Inflammatory macrophage treated with lipopolysaccharide for 4 hours (primary cell): ENCODE measurements at regions not wholly inside any gene's neighbourhood (a gene's known extent, or its start where the extent isn't known, plus 50 kb on each side); places are given as distances from the start of the nearest gene placed in this dataset.

Experiments
- DNase-seq: peaks from one replicate; pipeline ENCODE4 v3.0.0-alpha.2; 2020

DNA sequence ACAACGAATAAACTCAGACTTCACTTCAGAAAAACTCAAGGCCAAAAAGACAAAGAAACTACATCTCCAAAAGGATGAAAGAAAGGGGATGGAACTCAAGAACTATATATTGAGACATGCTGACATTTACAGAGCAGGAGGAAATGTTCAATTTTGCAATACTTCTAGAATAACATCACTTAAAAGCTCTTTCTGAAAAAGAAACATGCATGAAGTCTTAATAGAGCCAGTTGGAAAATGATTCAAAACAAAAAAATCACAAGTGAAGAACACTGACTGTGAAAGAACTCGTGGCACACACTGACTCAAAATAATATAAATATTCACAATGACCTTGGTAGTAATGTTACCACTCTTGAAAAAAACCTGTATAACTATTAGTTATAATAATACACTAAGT lies 267.8 kb upstream of the NREP start:
- peak; percentile 39 for DNase-seq

DNA sequence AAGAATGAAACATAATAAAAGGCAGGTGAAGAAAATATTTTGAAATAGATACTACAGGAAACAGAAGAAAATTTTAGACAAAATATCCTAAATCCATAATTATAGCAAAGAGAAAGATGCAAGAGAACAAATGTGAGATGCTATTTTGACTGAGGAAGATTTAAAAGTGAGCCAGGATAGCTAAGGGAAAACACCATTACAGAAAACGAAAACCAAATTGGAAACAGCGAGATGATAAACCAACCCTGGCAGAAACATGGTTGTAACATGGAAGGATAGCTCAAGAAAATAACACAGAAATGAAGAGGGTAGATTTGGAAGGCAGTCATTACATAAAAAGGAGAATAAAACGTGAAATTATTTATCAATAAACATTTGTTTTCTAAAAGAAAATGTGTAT lies 267.2 kb upstream of the NREP start:
- no peak for DNase-seq

DNA sequence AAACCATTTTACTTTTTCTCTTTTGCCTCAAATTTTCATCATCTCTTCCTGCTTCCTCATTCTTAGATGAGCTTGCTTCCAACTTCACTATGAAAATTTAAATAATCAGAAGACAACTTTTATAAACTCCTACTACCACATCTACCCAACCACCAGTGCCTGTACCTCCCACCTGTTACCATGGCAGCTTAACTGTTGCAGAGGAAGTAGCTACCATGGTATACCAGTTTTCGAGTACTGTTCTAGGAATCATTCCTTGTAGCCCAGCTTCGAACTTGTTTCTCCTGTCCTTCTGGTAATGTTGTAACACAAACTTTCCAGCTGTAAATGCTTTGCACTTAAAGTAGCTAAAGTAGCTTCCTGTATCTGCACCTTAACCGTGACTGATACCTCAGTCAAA lies 266.8 kb upstream of the NREP start:
- DNase-seq: no peak

DNA sequence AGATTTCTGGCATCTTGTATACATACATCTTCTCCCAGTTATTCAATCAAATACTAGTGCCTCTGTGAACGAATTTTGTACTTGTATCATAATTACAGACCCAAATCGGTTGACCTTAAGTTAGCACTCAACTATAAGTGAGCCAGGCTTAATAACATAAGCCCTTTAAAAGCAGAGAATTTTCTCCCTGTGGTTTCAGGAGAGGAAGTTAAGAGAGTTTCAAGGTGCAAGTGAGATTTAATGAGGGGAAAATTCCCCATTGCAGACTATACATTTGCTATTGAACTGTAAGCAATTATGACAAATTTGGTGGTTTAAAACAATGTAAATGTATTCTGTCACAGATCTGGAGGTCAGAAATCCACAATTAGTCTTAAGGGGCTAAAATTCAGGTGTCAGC lies 261.9 kb upstream of the NREP start:
- DNase-seq: no peak

DNA sequence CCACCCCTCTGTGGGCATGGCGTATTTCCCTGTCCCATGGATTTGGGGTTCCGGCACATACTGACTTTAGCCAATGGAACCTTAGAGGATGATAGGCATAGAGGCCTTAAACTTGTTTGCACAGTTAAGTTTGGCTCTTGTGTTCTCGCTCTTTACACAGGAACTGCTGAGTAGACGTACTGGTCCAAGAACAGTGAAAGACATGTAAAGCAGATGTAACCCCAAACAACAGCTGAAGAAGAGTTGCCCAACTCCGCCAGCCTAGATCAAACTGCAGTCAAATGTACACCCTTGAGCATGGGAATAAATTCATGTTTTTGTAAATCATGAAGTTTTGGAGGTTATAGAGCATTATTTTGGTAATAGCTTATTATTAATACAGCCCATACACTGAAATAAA lies 260.0 kb upstream of the NREP start:
- no peak for DNase-seq

DNA sequence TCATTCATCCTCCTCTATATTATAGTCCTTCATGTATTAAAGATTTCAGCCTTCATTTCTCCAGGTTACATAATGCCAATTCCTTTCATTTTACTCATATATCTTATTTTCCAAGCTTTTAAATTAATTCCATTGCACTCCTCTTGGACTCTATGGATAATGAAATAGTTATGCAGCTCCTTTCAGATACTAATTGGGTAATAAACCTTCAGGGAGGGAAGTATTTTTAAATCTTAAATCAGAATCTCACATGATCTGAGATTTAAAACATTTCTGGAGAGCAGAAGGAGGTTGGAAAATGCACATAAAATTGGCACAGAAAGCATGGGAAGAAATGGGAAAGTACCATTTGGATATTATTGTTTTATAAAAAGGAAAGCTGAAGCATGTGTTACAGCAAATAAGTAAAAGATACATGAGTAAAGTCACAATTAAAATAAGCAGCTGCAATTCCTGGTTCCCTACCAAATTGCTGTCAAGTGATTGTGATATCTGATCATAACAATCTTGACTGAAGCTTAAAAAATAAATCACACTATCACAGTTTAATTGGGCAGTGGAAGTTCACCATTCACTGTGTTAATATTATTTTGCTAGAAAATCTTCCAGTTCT lies 257.9 kb upstream of the NREP start:
- no peak for DNase-seq

DNA sequence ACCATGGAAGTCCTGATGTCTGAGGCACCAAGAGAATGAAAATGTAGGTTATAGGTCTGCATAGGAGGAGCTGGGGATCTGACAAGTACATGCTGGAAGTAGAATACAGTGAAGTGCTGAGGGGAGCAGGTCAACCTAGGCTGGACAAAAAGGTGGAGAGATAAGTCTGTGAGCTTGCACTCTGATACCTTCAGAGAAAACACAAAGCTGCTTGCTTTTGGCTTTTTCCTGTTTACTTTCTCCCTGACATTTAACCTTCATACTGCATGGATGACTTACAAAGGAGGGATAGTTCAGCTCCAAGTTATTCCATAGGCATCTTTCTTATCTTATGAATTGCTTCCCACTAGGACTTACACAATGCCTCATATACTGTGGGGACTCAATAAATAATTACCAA lies 256.7 kb upstream of the NREP start:
- DNase-seq: no peak

DNA sequence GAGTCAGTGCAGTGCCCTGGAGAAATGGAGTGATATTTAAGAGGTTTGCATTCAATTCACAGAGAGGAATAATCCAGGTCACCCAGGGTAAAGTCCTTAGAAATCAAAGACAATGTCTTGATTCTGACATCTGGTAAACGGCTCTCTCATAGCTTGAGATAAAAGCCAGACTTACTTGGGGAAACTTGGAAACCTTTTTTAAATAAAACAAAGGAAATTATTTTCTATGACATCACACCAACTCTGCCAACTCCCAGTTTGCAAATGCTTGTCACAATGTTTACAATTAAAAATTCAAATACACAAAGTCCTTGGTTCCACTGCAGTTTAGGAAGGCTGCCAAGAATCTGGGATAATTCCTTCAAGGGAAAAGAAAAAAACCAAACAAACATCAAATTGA lies 255.1 kb upstream of the NREP start:
- no peak for DNase-seq

DNA sequence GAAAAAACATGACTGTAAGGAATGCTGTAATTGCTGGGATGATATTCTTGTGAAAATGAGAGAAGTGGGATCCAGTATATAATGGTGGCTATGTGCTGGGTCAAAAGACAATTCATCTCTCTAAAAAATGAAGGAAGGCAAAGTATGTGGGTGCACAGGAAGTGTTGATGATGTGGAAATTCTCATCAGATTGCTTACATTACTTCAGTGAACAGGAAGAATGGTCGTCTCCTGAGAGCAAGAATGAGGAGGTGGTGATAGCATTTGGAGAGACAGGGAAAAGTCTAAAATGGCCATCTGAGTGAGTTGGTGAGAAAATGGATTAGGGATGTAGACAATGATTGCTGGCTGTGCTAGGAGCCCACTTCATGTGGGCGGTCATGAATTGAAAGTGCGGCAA lies 253.5 kb upstream of the NREP start:
- peak; percentile 26 for DNase-seq

DNA sequence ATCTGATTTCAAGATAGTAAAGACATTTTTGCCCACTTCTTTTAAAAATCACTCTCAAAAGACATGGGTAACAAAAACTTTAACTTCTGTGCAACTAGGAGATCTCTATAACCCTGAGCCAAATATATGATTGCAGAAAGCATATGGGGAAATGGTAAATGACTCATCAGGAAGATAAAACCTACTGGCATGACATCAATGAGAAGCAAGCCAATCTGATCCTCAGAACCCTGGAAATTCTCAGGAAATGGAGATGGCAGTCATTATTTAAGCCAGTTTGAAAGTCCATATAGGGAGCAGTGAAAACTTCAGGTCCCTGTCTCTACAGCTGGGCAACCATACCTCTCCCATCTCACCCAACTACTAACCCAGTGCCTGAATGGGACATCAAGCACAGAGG lies 249.7 kb upstream of the NREP start:
- peak; percentile 38 for DNase-seq

DNA sequence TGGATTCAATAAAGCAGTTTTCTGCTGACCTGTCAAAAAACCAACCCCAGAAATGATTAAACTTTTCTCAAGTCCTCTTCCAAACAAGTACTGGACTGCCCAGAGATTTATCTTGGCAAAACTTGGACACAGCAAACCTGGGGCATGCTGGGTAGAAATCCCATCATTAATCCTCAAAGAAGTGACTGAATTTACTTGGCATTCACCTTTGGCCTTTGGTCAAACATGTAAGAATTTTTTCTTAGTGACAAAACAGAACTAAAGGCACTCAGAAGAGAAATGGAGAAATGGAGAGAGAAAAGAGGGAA lies 248.6 kb upstream of the NREP start:
- DNase-seq: no peak

DNA sequence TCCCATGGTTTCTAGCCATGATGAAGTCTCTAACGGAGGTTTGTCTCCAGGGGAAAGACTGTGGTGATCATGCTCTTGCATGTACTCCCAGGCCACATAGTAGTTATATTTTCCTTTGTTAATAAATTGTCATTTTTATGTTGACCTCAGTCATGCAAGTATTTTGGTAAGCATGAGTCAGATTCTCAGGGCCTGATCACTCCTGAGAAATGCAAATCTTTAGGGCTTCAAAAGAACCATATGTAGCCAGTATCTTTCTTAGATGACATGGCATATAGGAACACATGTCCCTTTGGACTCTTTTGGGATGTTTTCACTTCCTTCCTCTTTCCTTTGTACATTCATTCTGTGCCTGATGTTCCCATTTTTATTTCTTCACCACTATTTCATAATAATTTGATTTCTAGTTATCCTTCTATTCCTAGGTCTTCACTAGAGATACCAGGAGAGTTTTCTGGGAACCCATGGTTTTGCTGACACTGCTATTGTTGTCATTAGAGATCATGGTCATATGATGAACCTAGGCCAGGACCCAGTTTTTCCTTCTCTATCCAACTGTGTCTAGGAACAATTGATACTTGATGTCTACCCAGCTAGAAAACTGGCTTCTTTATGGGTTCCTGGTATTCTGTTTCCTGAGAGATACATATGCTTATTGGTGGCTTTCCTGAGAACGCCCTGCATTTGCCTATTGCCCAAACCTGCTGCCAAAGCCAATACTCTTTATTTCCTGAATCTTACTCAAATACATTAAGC lies 248.1 kb upstream of the NREP start:
- peak; percentile 62 for DNase-seq

DNA sequence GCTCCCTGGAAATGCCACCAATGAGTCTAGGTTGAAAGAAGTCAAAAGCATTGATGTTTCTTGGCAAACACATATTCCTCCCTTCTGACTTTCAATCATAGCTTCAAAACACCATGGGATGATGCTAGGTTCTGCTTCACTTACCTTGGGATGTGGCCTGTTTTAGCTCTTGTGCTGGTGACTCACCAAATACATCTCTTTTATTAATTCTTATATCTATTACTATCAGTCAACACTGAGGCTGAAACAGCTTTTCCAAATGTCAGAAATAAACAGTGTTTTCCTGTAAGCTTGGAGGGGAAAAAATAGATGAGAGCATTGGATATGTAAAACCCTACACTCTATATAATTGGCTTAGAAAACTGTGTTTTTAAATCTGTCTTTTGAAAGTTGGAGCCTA lies 245.4 kb upstream of the NREP start:
- no peak for DNase-seq

DNA sequence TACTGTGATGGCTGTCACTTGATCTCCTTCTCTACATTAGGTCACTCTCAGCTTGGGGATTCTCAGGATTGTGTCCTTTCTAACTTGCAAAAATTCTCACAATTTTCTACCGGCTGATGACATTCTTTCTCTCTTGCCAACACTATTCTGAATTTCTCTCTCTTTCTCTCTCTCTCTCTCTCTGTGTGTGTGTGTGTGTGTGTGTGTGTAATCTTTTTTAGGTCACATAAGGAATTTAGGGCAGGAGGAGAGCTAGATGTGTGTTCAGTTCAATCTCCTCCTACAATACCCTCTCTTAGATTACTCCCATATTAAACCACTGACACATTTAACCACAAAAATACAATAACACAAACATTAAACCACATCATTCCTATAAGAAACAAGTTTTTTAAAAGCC lies 242.3 kb upstream of the NREP start:
- no peak for DNase-seq

DNA sequence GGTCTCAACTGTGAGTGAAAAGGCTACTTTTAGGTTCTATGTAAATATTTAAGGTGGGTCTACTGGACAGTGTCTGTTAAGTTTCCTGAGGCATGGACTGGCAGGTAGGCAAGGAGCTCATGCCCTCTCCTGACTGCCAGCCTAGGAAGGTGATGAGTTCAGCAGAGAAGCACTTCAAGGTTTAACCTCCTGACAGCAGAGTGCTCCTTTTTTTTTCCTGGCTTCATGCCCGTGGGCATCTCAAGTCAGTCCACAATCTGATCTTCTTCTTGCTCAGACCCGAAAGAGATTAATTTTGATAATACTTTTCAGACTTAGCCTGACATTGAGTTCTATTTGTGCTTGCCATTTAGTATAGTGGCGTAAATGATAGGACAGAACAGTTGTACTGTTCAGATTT lies 241.9 kb upstream of the NREP start:
- DNase-seq: no peak

DNA sequence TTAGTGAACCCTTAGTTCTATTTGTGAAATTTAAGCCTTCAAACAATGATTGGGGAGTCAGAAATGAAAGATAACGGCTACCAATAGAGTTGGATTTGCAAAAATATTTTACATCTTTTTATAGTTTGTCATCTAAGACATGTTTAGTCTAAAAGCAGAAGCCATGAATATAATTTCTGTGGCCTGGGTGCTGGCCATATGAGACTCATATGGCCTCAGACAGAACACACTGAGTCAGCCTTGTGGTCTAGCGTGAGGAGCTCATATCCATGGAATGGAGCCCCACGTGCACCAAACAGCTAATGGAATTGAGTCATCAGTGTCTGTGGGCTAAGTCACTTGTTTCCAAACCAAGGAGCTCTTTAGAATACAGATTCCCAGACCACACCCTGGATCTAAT lies 240.7 kb upstream of the NREP start:
- DNase-seq: peak; percentile 81

DNA sequence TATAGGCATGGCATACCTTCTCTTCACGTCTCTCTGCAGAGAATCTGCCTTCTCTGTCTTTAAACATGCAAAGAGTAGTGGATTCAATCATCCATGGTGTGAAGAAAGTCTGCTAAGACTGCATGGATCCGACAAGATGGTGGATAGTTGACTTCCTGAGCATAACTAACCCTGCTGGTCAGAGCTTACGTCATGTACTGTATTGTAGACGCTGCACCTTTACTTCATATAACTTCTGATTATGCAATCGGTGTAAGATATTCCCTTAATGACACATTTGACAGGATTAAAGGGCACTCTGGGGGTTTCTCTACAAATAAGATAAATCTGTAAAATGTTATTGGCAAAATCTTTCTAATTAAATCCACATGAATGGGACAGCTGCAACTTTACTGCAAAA lies 240.3 kb upstream of the NREP start:
- DNase-seq: no peak

DNA sequence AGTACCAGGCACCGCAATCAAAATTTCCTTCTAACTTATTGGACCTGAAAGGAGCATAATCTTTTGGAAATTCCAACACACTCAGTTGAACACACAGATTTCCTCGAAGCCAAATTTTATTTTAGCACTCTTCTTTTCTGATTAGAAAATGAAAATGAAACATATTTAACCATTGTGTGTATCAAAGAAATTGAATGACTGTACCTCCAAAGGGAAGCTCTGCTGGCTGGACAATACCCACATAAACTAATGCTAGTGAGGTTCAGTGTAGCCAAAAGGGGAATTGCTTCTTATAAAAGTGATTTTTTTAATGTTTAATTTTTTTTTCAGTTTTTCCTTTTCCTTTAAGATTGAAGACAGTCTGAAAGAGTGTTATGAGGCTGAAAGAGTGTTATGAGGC lies 239.6 kb upstream of the NREP start:
- peak; percentile 21 for DNase-seq

DNA sequence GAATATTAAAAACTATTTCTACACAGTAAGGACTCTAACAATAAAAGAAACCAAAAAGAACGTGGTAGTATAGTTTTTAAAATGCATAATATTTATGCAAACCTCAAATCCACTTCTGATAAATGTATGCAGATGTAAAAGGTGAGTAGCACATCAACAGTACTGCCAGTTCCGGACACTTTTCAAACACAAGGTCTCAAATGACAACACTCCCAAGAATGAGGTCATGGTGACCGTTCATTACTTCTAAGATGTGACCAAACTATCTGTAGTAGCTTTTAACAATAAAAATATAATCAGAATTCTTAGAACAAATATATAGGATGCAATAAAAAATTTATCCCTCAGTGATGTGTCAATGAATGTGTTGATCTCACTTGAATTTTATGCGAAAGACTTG lies 238.7 kb upstream of the NREP start:
- no peak for DNase-seq

DNA sequence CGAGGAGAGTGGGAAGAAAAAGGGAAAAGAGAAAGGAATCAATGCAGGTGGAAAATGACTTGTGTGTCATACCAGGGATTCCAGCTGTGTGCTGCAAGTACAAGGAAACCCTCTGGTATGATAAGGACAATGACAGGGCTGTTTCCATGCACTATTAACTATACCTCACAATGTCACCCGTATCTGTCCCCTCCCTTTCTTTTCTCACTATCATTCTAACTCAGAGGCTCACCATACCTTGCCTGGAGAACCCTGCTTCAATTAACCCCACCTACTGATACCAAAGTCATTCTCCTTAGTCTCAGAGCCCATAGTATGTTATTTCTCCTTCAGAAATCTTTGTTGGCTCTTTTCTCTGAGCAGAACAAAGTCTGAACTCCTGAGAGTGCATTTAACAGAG lies 236.2 kb upstream of the NREP start:
- DNase-seq: no peak

DNA sequence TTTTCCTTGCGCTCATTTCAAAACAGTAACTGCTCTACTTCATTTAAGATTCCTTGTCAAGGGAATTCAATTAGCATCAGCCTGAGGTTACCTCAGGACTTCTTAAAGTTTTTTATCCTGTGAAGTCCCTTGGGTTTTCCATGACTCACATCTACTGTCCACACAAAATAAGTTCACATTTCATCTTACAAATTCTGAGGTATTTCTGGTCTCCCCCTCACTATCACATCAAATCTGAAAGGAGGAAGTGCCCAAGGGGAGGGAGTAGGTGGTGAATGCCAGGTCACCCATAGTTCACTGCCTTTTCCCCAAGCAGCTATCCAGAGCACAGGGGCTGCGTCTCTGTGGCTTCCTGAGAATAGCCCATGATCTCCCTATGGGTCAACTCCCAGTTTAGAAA lies 227.1 kb upstream of the NREP start:
- peak; percentile 77 for DNase-seq

DNA sequence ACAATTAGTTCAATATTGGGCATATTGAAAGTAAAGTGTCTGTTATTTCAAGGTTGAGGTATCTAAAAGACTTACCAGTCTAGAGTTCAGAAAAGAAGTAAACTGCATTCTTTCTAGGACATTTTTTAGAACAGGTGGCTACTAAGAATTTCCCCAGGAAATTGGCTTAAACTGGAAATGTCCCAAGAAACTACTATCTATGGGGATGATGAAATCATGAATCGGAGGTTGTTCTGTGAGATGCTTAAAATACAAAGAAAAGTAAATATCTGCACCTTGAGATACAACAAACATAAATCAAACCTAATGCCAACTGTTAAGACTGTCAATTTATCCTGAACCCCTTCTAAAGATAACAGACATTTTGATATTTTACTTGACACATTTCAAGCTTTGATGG lies 226.5 kb upstream of the NREP start:
- DNase-seq: no peak

DNA sequence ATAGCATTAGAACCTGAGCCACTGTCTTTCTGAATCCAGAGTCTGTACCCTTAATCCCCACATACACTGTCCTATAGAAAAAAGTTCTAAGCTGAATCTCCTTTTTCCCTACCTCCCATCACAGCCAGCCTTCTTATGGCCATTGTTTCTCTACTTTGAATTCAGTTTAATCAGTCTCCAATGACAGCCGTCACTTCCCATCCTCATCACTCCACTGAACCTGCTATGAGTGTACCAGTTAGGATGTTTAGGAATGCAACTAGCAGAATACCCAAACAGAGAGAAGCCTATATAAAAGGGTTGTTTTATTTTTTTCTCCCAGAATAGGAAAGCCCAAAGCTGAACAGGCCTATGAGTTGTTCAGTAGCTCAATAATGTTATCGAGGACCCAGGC lies 220.4 kb upstream of the NREP start:
- no peak for DNase-seq

DNA sequence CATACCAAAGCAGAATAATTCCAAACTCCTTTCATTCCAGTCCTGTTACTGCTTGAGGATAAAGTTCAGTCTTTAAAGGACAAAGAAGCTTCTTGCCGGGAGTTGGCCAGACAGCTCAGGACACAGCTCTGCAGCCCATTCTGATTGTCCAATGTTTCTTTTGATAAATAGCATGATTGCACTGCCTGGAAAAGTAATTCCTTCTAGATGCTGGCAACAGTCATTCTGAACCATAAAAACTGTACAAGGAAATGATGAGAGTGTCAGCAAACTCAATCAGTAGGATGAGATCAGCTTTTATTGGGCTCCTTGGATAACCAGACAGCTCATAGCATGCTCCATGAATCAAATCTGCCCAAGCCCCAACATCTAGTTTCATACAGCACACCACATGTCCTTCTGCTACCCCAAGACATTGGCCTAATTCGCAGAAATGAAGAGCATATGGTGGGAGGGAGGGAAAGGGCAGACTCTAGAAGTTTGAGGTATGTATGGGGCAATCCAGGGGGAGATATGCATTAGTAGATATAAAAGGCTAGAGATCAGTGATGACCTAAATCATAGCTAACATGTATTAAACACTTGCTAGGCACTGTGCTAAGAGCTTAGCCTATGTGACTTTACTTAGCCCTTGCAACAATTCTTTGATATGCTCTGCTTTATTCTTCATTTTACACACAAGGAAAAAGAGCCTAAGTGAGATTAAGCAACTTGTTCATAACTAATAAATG lies 219.9 kb upstream of the NREP start:
- DNase-seq: no peak

DNA sequence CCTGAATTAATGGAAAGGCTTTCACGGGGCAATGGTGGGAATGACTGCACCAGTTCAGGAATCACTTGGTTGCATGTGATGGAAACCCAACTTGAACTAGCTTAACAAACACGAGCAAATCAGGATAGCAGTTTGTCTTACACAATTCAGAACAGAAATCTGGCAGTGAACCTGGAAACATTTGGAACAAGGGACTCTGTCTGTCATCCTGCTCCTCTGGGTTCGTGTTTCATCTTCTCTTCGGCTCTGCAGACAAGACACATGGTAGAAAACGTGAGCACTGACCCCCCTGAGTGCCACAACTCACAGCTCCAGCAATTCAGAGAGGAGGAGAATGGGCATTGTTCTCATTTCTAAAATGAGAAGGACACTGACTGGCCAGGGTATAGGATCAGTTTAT lies 218.1 kb upstream of the NREP start:
- no peak for DNase-seq
